ENCODE measurements at regions not wholly inside any gene's neighbourhood (a gene's known extent, or its start where the extent isn't known, plus 50 kb on each side); places are given as distances from the start of the nearest gene placed in this dataset.

DNA sequence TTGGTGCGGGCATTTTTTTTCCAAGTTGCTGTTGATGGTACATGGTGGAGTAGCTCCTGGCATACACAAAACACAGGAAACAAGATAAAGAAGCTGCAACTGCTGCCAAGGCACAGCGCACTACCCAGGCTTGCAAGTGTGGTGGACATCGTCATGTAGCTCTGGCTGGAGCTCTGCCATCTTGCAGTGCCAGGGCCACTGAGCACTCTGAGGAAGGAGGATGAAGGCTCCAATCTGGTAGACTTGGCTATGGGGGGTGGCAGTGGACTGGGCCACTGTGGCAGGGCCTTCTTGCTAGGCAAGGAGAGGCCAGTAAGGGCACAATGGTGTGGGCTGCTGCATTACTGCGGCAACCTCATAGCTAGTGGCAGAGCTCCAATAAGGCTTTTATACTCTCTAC lies 263.5 kb downstream of the CENPW start:
- TF ChIP-seq POLR2A (IDR thresholded peaks at IDR 0.05), result no peak
- TF ChIP-seq, protein P1, sequence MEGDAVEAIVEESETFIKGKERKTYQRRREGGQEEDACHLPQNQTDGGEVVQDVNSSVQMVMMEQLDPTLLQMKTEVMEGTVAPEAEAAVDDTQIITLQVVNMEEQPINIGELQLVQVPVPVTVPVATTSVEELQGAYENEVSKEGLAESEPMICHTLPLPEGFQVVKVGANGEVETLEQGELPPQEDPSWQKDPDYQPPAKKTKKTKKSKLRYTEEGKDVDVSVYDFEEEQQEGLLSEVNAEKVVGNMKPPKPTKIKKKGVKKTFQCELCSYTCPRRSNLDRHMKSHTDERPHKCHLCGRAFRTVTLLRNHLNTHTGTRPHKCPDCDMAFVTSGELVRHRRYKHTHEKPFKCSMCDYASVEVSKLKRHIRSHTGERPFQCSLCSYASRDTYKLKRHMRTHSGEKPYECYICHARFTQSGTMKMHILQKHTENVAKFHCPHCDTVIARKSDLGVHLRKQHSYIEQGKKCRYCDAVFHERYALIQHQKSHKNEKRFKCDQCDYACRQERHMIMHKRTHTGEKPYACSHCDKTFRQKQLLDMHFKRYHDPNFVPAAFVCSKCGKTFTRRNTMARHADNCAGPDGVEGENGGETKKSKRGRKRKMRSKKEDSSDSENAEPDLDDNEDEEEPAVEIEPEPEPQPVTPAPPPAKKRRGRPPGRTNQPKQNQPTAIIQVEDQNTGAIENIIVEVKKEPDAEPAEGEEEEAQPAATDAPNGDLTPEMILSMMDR (IDR thresholded peaks at IDR 0.05), result no peak
